Lung (tissue), 11 donors: ENCODE measurements at regions not wholly inside any gene's neighbourhood (a gene's known extent, or its start where the extent isn't known, plus 50 kb on each side); places are given as distances from the start of the nearest gene placed in this dataset.

ENCODE experiments used
- ATAC-seq: fragments of 200-7000 bp; cut with Tn5 transposase; one replicate; pipeline ENCODE4 v1.9.1; 2020; ENCODE audit warnings: moderate number of reproducible peaks; ENCODE audit not compliant: insufficient read depth, low FRiP score
- DNase-seq, 3 donors: peaks; one replicate each; pipeline ENCODE4 v3.0.0-alpha.2; 2013 to 2017
- H3K27ac ChIP-seq, 2 donors: one replicate each; pipeline ENCODE4 v1.5.1; 2013; ENCODE audit warnings: mild to moderate bottlenecking in 2 of 2, moderate library complexity in 2 of 2, control low read depth in 1 of 2, inconsistent platforms in 1 of 2, low read depth in 1 of 2, low read length in 1 of 2
- H3K27me3 ChIP-seq, 3 donors: one replicate each; pipeline ENCODE4 v1.5.1; 2013; ENCODE audit warnings: low read length in 2 of 3; ENCODE audit not compliant: control insufficient read depth in 3 of 3, insufficient read depth in 3 of 3
- H3K36me3 ChIP-seq, 4 donors: one replicate each; pipeline ENCODE4 v1.5.1; 2013; ENCODE audit warnings: low read length in 4 of 4, mild to moderate bottlenecking in 1 of 4, moderate library complexity in 1 of 4; ENCODE audit not compliant: control insufficient read depth in 4 of 4, insufficient read depth in 4 of 4
- H3K4me1 ChIP-seq, 5 donors: one replicate each; pipeline ENCODE4 v1.5.1; 2013; ENCODE audit warnings: low read length in 5 of 5, mild to moderate bottlenecking in 2 of 5, moderate library complexity in 1 of 5; ENCODE audit not compliant: control insufficient read depth in 5 of 5, insufficient read depth in 5 of 5
- H3K4me3 ChIP-seq: one replicate; pipeline ENCODE4 v1.5.1; 2013; ENCODE audit warnings: mild to moderate bottlenecking, control low read depth, moderate library complexity
- H3K9ac ChIP-seq, 2 donors: one replicate each; pipeline ENCODE4 v1.5.1; 2013; ENCODE audit warnings: low read length in 2 of 2, control low read depth in 1 of 2; ENCODE audit not compliant: insufficient read depth in 1 of 2
- H3K9me3 ChIP-seq, 4 donors: one replicate each; pipeline ENCODE4 v1.5.1; 2013; ENCODE audit warnings: low read length in 3 of 4, mild to moderate bottlenecking in 1 of 4, moderate library complexity in 1 of 4; ENCODE audit not compliant: control insufficient read depth in 4 of 4, insufficient read depth in 3 of 4
- CTCF ChIP-seq: IDR thresholded peaks from 2 replicates; pipeline ENCODE4 v1.5.1; 2012; ENCODE audit warnings: mild to moderate bottlenecking; ENCODE audit errors: control extremely low read depth, extremely low read depth
- WGBS, 2 donors: extraction: QIAGEN DNeasy Blood & Tissue Kit; methylation state at CpG; one replicate each; pipeline ENCODE4 v1.1.7; 2013; 5-methylcytosine and 5-hydroxymethylcytosine counted together
- donor health status: control.
- donor health status: control.
- donor health status: Bipolar disorder and iron deficiency.
- donor health status: healthy.
- donor health status: DM: yes; HTN: yes; CAD: no.

- Histone ChIP-seq H3K4me3 (no peak overlapping the region), H3K9me3 (no peaks in the 10 kb centered on the region), H3K27ac (no peak overlapping the region), H3K9ac (no peak overlapping the region), H3K4me1 (peaks cover 0 to 52% (median 8%) of the 10 kb centered on the region in 5 donors), H3K27me3 (no peaks in the 10 kb centered on the region), H3K36me3 (no peaks in the 10 kb centered on the region)
- DNase-seq (no peak), ATAC-seq (no peak)
- WGBS, 2 donors = 85 to 90% methylated on average over 7 of the region's 7 CpGs
- TF ChIP-seq CTCF = no peak
Observed at GRCh38 chr18:78422336-78422735, 557.3 kb upstream of the SALL3 start.

- no peak overlapping the region for H3K4me3 ChIP-seq
- H3K36me3 ChIP-seq = no peaks in the 10 kb centered on the region
- DNase-seq = peak in 2 of 3 donors; percentile 74 to 75
Observed at GRCh38 chr18:78423811-78424210, 555.8 kb upstream of the SALL3 start.

GRCh38 chr18:78424403-78425018 lies 555.1 kb upstream of the SALL3 start:
- no peak for TF ChIP-seq CTCF
- DNase-seq = no peak
- H3K9ac ChIP-seq = no peak overlapping the region
- H3K4me3 ChIP-seq = no peak overlapping the region
- 79 to 82% methylated on average over 7 of the region's 7 CpGs for WGBS, 2 donors
- H3K27ac ChIP-seq = no peak overlapping the region
- ATAC-seq = no peak
- H3K27me3 ChIP-seq = no peaks in the 10 kb centered on the region
- no peaks in the 10 kb centered on the region for H3K9me3 ChIP-seq
- no peaks in the 10 kb centered on the region for H3K36me3 ChIP-seq
- H3K4me1 ChIP-seq = peaks cover 0 to 49% (median 8%) of the 10 kb centered on the region in 5 donors

More at GRCh38 chr18:78423811-78424210, 555.8 kb upstream of the SALL3 start:
- no peak overlapping the region for H3K9ac ChIP-seq
- no peak for TF ChIP-seq CTCF
- H3K9me3 ChIP-seq = no peaks in the 10 kb centered on the region
- no peak for ATAC-seq
- no peak overlapping the region for H3K27ac ChIP-seq
- H3K27me3 ChIP-seq = no peaks in the 10 kb centered on the region
- H3K4me1 ChIP-seq = peaks cover 0 to 52% (median 8%) of the 10 kb centered on the region in 5 donors
- WGBS, 2 donors = 82 to 83% methylated on average over 12 of the region's 12 CpGs

GRCh38 chr18:78425019-78425412 lies 554.6 kb upstream of the SALL3 start:
- no peak overlapping the region for H3K9ac ChIP-seq
- no peaks in the 10 kb centered on the region for H3K9me3 ChIP-seq
- no peak for ATAC-seq
- H3K4me3 ChIP-seq = no peak overlapping the region
- H3K27me3 ChIP-seq = no peaks in the 10 kb centered on the region
- 83 to 86% methylated on average over 2 of the region's 2 CpGs for WGBS, 2 donors
- H3K27ac ChIP-seq = no peak overlapping the region
- no peak for DNase-seq
- H3K4me1 ChIP-seq = peaks cover 0 to 48% (median 8%) of the 10 kb centered on the region in 5 donors
- no peak for TF ChIP-seq CTCF
- H3K36me3 ChIP-seq = no peaks in the 10 kb centered on the region
